ENCODE measurements at regions not wholly inside any gene's neighbourhood (a gene's known extent, or its start where the extent isn't known, plus 50 kb on each side); places are given as distances from the start of the nearest gene placed in this dataset.

GRCh38 chr6:2447931-2448330, 202.5 kb upstream of the GMDS start:
- TF ChIP-seq TEAD4 (IDR thresholded peaks at IDR 0.05): no peak
- TF ChIP-seq RAD21 (IDR thresholded peaks at IDR 0.05; ENCODE audit: low read depth): no peak
- TF ChIP-seq CEBPB (IDR thresholded peaks at IDR 0.05): no peak
- TF ChIP-seq, protein P1, sequence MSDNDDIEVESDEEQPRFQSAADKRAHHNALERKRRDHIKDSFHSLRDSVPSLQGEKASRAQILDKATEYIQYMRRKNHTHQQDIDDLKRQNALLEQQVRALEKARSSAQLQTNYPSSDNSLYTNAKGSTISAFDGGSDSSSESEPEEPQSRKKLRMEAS (IDR thresholded peaks at IDR 0.05): no peak
